Lung microvascular endothelial cell (primary cell): ENCODE measurements at regions not wholly inside any gene's neighbourhood (a gene's known extent, or its start where the extent isn't known, plus 50 kb on each side); places are given as distances from the start of the nearest gene placed in this dataset.

Source experiments
- DNase-seq, 2 donors: peaks; one replicate each; pipeline versions ENCODE4 v3.0.0 to v3.0.0-alpha.2; 2010; ENCODE audit warnings: low read depth in 2 of 2

- DNase-seq, result peak in 1 of 2 donors; percentile 0
Measured at GRCh38 chr3:18295171-18295920, 129.8 kb downstream of the SATB1 start.

GRCh38 chr3:18290157-18290556, 135.0 kb downstream of the SATB1 start:
- DNase-seq, result no peak

GRCh38 chr3:18288243-18288642, 136.9 kb downstream of the SATB1 start:
- no peak for DNase-seq

GRCh38 chr3:18284716-18285115, 140.4 kb downstream of the SATB1 start:
- DNase-seq, result no peak

GRCh38 chr3:18283680-18284079, 141.5 kb downstream of the SATB1 start:
- no peak for DNase-seq

GRCh38 chr3:18282507-18282906, 142.6 kb downstream of the SATB1 start:
- no peak for DNase-seq

GRCh38 chr3:18279226-18279737, 145.9 kb downstream of the SATB1 start:
- no peak for DNase-seq

GRCh38 chr3:18264853-18265252, 160.3 kb downstream of the SATB1 start:
- no peak for DNase-seq

GRCh38 chr3:18264361-18264760, 160.8 kb downstream of the SATB1 start:
- DNase-seq, result no peak

GRCh38 chr3:18258492-18258891, 166.6 kb downstream of the SATB1 start:
- DNase-seq, result no peak

- no peak for DNase-seq
Measured at GRCh38 chr3:18252578-18252977, 172.6 kb downstream of the SATB1 start.

- no peak for DNase-seq
Measured at GRCh38 chr3:18250991-18251390, 174.1 kb downstream of the SATB1 start.

GRCh38 chr3:18249126-18249525, 176.0 kb downstream of the SATB1 start:
- DNase-seq, result no peak

GRCh38 chr3:18247776-18248310, 177.3 kb downstream of the SATB1 start:
- DNase-seq, result no peak

- no peak for DNase-seq
Measured at GRCh38 chr3:18247139-18247695, 177.9 kb downstream of the SATB1 start.

GRCh38 chr3:18246336-18247060, 178.6 kb downstream of the SATB1 start:
- no peak for DNase-seq

GRCh38 chr3:18245721-18246120, 179.4 kb downstream of the SATB1 start:
- no peak for DNase-seq

GRCh38 chr3:18241837-18242236, 183.3 kb downstream of the SATB1 start:
- no peak for DNase-seq

GRCh38 chr3:18239674-18240073, 185.5 kb downstream of the SATB1 start:
- no peak for DNase-seq

GRCh38 chr3:18238746-18239331, 186.3 kb downstream of the SATB1 start:
- DNase-seq, result no peak

- DNase-seq, result no peak
Measured at GRCh38 chr3:18238332-18238731, 186.8 kb downstream of the SATB1 start.
